ENCODE measurements at regions not wholly inside any gene's neighbourhood (a gene's known extent, or its start where the extent isn't known, plus 50 kb on each side); places are given as distances from the start of the nearest gene placed in this dataset.

DNA sequence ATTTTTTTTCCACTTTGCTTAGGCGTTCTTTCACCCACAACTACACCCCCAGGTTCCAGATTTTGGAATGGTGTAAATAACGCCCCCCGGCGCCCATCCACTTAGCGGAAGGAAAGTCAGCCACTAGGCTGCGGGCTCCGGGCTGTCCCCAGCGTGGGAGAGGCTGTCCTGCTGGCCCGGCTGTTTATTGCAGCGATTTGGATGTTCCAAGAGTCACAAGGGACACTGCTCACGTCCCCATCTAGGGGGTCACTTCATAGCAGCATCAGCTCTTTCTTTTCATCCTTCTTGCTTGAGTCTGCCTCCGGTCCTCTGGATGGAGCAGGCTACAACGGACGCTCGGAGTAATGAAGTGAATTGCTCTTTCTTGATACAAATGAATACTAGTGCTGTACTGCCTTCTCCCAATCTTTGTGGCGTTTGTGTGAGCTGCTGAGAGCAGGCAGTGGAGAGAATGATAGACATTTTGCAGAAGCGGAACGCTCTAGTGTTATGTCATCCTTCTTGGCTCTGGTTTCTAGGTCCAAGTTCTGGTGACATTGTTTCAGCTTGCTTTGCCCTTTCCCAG is 50.7 kb upstream of the PAIP2B start:
- peak in 12 of 14 donors; percentile 27 to 78 (median 64) for DNase-seq

DNA sequence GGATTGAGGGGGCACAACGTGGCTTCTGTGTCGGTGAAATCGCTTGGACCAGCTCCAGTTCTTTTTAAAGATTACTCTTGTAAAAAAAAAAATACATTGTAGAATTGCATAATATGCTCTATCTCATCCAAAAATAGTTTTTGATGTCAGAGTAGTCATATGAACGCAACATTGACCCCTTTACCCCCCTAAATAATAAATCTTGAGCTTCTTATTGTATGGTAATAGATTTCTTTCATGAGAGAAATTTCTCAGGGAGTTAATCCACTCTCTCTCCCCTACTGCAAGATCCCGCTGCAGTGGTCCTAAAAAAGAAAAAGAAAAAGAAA is 50.2 kb upstream of the PAIP2B start:
- DNase-seq, result no peak

DNA sequence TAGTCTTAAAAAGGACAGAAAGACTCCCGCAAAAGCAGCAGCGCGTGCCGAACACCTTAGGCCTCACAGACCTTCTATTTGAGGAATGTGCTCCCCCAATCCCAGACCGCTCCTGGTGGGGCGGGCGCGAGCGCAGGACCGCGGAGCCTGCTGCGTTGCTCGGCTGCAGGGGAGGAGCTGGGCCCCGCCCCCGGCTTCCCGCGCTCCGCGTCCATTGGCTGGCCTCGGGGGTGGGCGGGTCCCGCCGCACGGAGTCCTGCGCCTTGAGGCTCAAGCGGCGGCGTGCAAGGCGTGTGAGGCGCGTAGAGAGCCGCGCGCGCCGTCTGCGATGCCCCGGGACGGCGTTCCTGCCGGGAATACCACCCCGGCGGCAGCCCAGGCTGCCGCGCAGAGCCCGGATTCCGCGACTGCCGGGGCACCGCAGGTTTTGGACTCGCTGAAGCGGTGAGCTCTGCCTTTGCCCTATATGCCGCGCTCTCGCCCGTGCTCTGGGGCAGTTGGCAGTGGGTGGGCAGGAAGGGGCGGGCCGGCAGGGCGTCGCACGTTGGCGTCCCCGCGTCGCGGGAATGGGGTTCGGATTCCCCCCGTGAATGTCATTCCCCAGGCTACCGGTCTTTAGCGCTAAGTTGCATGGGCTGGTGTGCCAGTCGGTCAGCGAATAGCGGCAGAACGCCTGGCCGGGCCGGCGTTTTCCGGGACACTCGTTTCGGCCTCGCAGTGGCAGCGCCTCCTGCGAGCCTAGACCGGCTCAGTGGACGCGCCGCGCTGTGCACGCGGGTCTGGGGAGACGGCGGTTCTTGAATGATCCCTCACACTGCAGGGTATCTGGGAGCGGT is 49.6 kb upstream of the PAIP2B start:
- DNase-seq, result peak; percentile 30 to 92 (median 79)

Data from C1 segment of cervical spinal cord (tissue), 14 donors.